ENCODE measurements at regions not wholly inside any gene's neighbourhood (a gene's known extent, or its start where the extent isn't known, plus 50 kb on each side); places are given as distances from the start of the nearest gene placed in this dataset.

GRCh38 chr10:78981970-78982281 lies 86.8 kb upstream of the ZMIZ1 start:
- peak; percentile 46; the same call in 1 of the 2 replicates for TF ChIP-seq RAD21 (IDR thresholded peaks at IDR 0.05; ENCODE audit: low read depth)
- no peak for TF ChIP-seq FOXM1 (IDR thresholded peaks at IDR 0.05; ENCODE audit: borderline replicate concordance, low read depth)
- TF ChIP-seq USF1 (IDR thresholded peaks at IDR 0.05), result peak; percentile 59
- peak; percentile 90 for TF ChIP-seq MAX (IDR thresholded peaks at IDR 0.05)
- no peak for TF ChIP-seq TAF1 (IDR thresholded peaks at IDR 0.05; ENCODE audit: low read depth)
- peak; percentile 86 for TF ChIP-seq EP300 (IDR thresholded peaks at IDR 0.05; ENCODE audit: borderline replicate concordance)
- TF ChIP-seq EGR1 (IDR thresholded peaks at IDR 0.05), result no peak
- TF ChIP-seq TEAD4 (IDR thresholded peaks at IDR 0.05), result peak; percentile 99
- no peak for TF ChIP-seq CEBPB (IDR thresholded peaks at IDR 0.05)
- peak; percentile 98 for TF ChIP-seq NFIC (IDR thresholded peaks at IDR 0.05)
- no peak for TF ChIP-seq CREB1 (IDR thresholded peaks at IDR 0.05; ENCODE audit: low read depth)
- TF ChIP-seq TCF12 (IDR thresholded peaks at IDR 0.05; ENCODE audit: low read depth), result peak; percentile 90
- TF ChIP-seq YY1 (IDR thresholded peaks at IDR 0.05; ENCODE audit: low read depth), result peak; percentile 65

Data from Ishikawa (cell line).